ENCODE measurements at regions not wholly inside any gene's neighbourhood (a gene's known extent, or its start where the extent isn't known, plus 50 kb on each side); places are given as distances from the start of the nearest gene placed in this dataset.

GRCh38 chr21:28200726-28201125, 792.0 kb downstream of the LTN1 start:
- Histone ChIP-seq H3K4me3 (no peak overlapping the region), H3K27ac (no peak overlapping the region)
- DNase-seq (ENCODE audit: low spot score): no peak
- TF ChIP-seq CTCF (IDR thresholded peaks at IDR 0.05): no peak

- H3K4me3 ChIP-seq: no peak overlapping the region
- H3K27ac ChIP-seq: no peak overlapping the region
- no peak for DNase-seq (ENCODE audit: low spot score)
- TF ChIP-seq CTCF (IDR thresholded peaks at IDR 0.05): no peak
These were observed 795.7 kb downstream of the LTN1 start for GRCh38 chr21:28196981-28197380.

- Histone ChIP-seq H3K27ac (no peak overlapping the region), H3K4me3 (no peak overlapping the region)
- no peak for DNase-seq (ENCODE audit: low spot score)
- no peak for TF ChIP-seq CTCF (IDR thresholded peaks at IDR 0.05)
These were observed 799.5 kb downstream of the LTN1 start for GRCh38 chr21:28193189-28193588.

- Histone ChIP-seq H3K27ac (no peak overlapping the region), H3K4me3 (no peak overlapping the region)
- TF ChIP-seq CTCF (IDR thresholded peaks at IDR 0.05): no peak
- DNase-seq (ENCODE audit: low spot score): no peak
These were observed 806.1 kb downstream of the LTN1 start for GRCh38 chr21:28186604-28187003.

GRCh38 chr21:28181730-28182129, 810.9 kb downstream of the LTN1 start:
- Histone ChIP-seq H3K27ac (no peak overlapping the region), H3K4me3 (no peak overlapping the region)
- no peak for DNase-seq (ENCODE audit: low spot score)
- TF ChIP-seq CTCF (IDR thresholded peaks at IDR 0.05): no peak

- DNase-seq (ENCODE audit: low spot score): no peak
- no peak for TF ChIP-seq CTCF (IDR thresholded peaks at IDR 0.05)
- H3K27ac ChIP-seq: no peak overlapping the region
- no peak overlapping the region for H3K4me3 ChIP-seq
These were observed 813.5 kb downstream of the LTN1 start for GRCh38 chr21:28179136-28179535.

- Histone ChIP-seq H3K27ac (no peak overlapping the region), H3K4me3 (no peak overlapping the region)
- DNase-seq (ENCODE audit: low spot score): no peak
- TF ChIP-seq CTCF (IDR thresholded peaks at IDR 0.05): no peak
These were observed 815.6 kb downstream of the LTN1 start for GRCh38 chr21:28177124-28177523.

Data from coronary artery (tissue), 2 donors.